ENCODE measurements at regions not wholly inside any gene's neighbourhood (a gene's known extent, or its start where the extent isn't known, plus 50 kb on each side); places are given as distances from the start of the nearest gene placed in this dataset.

- DNase-seq (no peak), ATAC-seq (ENCODE audit: low read depth in 2 of 2) (no peak)
- peaks cover 13 to 49% (median 48%) of the 10 kb centered on the region in 3 donors for H3K27me3 Mint-ChIP-seq
- peaks cover 0 to 3% (median 0%) of the 10 kb centered on the region in 3 donors for H3K4me1 Mint-ChIP-seq
- no peaks in the 10 kb centered on the region for H3K9me3 Mint-ChIP-seq
- H3K27ac Mint-ChIP-seq: no peak overlapping the region
- H3K4me3 Mint-ChIP-seq: no peak overlapping the region
- peaks cover 0 to 4% of the 10 kb centered on the region in 2 donors for H3K36me3 Mint-ChIP-seq
These were observed 139.1 kb upstream of the GSE1 start for GRCh38 chr16:85473909-85474620.

DNA sequence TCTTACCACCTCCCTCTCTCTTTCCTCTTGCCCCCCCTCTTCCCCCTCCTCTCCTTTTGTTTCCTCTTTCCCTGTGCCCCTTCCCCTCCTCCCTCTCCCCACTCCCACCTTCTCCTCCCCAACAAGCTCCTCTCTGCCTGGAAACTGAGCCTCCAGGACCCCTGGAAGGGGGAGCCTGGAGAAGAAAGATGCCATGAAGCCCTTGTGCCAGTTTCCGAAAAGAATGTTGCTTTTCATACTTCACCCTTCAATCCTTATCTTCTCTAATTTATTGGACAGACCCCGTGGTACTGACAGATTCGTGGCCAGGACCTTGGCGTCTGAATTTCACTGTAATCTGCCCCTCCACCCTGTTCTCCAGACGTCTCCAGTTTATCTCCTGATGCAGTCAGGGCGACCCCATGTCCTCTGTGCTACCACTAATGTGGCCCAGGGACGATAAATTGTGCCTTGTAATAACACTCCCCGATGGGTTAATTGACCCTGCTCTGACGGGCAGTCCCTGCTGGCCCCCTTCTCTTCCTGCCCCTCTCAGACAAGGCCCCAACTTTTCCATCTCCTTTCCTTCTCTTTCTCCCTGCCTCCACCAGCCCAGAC, 138.4 kb upstream of the GSE1 start:
- peaks cover 0 to 4% of the 10 kb centered on the region in 2 donors for H3K36me3 Mint-ChIP-seq
- DNase-seq: no peak
- H3K27ac Mint-ChIP-seq: no peak overlapping the region
- H3K4me1 Mint-ChIP-seq: peaks cover 0 to 3% (median 3%) of the 10 kb centered on the region in 3 donors
- no peaks in the 10 kb centered on the region for H3K9me3 Mint-ChIP-seq
- H3K27me3 Mint-ChIP-seq: peaks cover 13 to 48% (median 46%) of the 10 kb centered on the region in 3 donors
- H3K4me3 Mint-ChIP-seq: peak overlapping the region in 1 of 8 donors; percentile 3
- no peak for ATAC-seq (ENCODE audit: low read depth in 2 of 2)

GRCh38 chr16:85475233-85475632, 137.9 kb upstream of the GSE1 start:
- Mint-ChIP-seq H3K9me3 (no peaks in the 10 kb centered on the region), H3K36me3 (peaks cover 0 to 4% of the 10 kb centered on the region in 2 donors), H3K4me3 (peak overlapping the region in 1 of 8 donors; percentile 3), H3K4me1 (peaks cover 1 to 4% (median 4%) of the 10 kb centered on the region in 3 donors), H3K27ac (peak overlapping the region in 1 of 6 donors; percentile 3), H3K27me3 (peaks cover 13 to 49% (median 48%) of the 10 kb centered on the region in 3 donors)
- no peak for DNase-seq
- ATAC-seq (ENCODE audit: low read depth in 2 of 2): no peak

- Mint-ChIP-seq H3K4me3 (no peak overlapping the region), H3K36me3 (peaks cover 0 to 4% of the 10 kb centered on the region in 2 donors), H3K27ac (no peak overlapping the region), H3K9me3 (no peaks in the 10 kb centered on the region), H3K4me1 (peaks cover 7 to 10% (median 10%) of the 10 kb centered on the region in 3 donors), H3K27me3 (peaks cover 13 to 50% (median 49%) of the 10 kb centered on the region in 3 donors)
- DNase-seq: no peak
- ATAC-seq (ENCODE audit: low read depth in 2 of 2): no peak
These were observed 137.3 kb upstream of the GSE1 start for GRCh38 chr16:85475691-85476300.

DNA sequence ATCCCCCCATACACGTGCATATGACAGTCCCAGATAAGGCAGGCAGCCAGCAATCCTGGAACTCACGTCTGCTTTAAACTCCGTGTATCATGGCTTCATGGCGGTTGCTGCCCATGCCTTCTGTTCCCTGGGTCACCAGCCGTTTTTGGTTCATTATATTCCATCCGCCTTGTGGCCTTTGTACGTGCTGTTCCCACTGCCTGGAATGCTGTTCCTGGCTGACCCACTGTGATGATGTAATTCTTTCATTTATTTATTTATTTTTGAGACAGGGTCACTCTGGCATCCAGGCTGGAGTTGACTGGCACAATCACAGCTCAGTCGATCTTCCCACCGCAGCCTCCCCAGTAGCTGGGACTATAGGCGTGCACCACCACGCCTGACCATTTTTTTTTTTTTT, 136.7 kb upstream of the GSE1 start:
- Mint-ChIP-seq H3K27ac (no peak overlapping the region), H3K4me3 (no peak overlapping the region), H3K4me1 (peaks cover 13 to 16% (median 16%) of the 10 kb centered on the region in 3 donors), H3K9me3 (no peaks in the 10 kb centered on the region), H3K27me3 (peaks cover 18 to 54% (median 52%) of the 10 kb centered on the region in 3 donors), H3K36me3 (peaks cover 0 to 4% of the 10 kb centered on the region in 2 donors)
- no peak for DNase-seq
- no peak for ATAC-seq (ENCODE audit: low read depth in 2 of 2)

DNA sequence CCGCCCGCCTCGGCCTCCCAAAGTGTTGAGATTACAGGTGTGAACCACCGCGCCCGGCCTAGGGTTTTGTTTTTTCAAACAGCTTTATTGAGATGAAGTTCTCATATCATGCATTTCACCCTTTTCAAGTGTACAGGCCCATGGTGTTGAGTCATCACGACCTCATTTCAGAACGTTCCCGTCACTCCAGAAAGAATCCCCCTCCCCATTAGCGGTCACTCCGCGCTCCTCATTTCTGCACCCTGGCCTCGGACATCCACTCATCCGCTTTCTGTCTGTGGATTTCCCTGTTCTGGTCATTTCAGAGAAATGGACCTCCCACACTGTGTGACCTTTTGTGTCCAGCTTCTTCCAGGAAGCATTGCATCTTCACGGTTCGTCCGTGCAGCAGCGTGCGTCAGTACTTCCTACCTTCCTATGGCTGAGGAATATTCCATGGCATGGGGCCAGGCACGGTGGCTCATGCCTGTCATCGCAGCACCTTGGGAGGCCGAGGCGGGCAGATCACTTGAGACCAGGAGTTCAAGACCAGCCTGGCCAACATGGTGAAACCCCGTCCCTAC, 135.2 kb upstream of the GSE1 start:
- Mint-ChIP-seq H3K4me3 (peak overlapping the region in 1 of 8 donors; percentile 12), H3K9me3 (no peaks in the 10 kb centered on the region), H3K27me3 (peaks cover 17 to 43% (median 41%) of the 10 kb centered on the region in 3 donors), H3K27ac (peak overlapping the region in 1 of 6 donors; percentile 57), H3K4me1 (peaks cover 15 to 19% (median 16%) of the 10 kb centered on the region in 3 donors), H3K36me3 (peaks cover 0 to 4% of the 10 kb centered on the region in 2 donors)
- DNase-seq: no peak
- ATAC-seq (ENCODE audit: low read depth in 2 of 2): no peak

GRCh38 chr16:85479972-85480726, 133.0 kb upstream of the GSE1 start:
- no peaks in the 10 kb centered on the region for H3K36me3 Mint-ChIP-seq
- no peaks in the 10 kb centered on the region for H3K9me3 Mint-ChIP-seq
- peak overlapping the region in 4 of 8 donors; percentile 28 to 82 (median 55) for H3K4me3 Mint-ChIP-seq
- DNase-seq: peak; percentile 55
- peak; percentile 78 to 81 for ATAC-seq (ENCODE audit: low read depth in 2 of 2)
- peaks cover 13 to 19% (median 15%) of the 10 kb centered on the region in 3 donors for H3K4me1 Mint-ChIP-seq
- peak overlapping the region in 1 of 6 donors; percentile 24 for H3K27ac Mint-ChIP-seq
- H3K27me3 Mint-ChIP-seq: peaks cover 7 to 39% (median 26%) of the 10 kb centered on the region in 3 donors

GRCh38 chr16:85480727-85481101, 132.4 kb upstream of the GSE1 start:
- peaks cover 7 to 36% (median 23%) of the 10 kb centered on the region in 3 donors for H3K27me3 Mint-ChIP-seq
- DNase-seq (peak; percentile 31), ATAC-seq (ENCODE audit: low read depth in 2 of 2) (peak; percentile 72)
- peaks cover 13 to 19% (median 15%) of the 10 kb centered on the region in 3 donors for H3K4me1 Mint-ChIP-seq
- peak overlapping the region in 6 of 8 donors; percentile 33 to 78 (median 55) for H3K4me3 Mint-ChIP-seq
- H3K36me3 Mint-ChIP-seq: no peaks in the 10 kb centered on the region
- H3K9me3 Mint-ChIP-seq: no peaks in the 10 kb centered on the region
- H3K27ac Mint-ChIP-seq: no peak overlapping the region

DNA sequence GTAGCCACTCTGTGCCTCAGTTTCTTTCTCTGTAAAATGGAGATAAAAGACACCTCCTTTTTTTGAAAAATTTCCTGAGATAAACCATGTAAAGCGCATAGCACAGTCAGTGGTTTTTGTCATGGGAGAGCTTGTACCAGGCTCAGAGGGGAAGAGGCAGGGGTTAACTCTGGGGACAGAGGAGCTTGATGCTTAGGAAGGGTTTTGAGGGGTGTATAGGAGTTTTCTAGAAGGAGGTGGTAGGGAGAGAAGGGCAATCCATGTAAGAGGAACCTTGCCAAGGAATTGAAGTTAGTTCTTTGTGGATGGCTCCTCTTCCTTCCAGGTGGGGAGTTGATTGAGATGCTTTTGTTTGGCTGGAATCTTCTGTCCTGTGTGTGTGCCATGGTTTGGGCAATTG, 131.9 kb upstream of the GSE1 start:
- H3K4me1 Mint-ChIP-seq: peaks cover 13 to 19% (median 15%) of the 10 kb centered on the region in 3 donors
- no peak overlapping the region for H3K27ac Mint-ChIP-seq
- DNase-seq (no peak), ATAC-seq (ENCODE audit: low read depth in 2 of 2) (no peak)
- peak overlapping the region in 6 of 8 donors; percentile 37 to 78 (median 55) for H3K4me3 Mint-ChIP-seq
- no peaks in the 10 kb centered on the region for H3K36me3 Mint-ChIP-seq
- H3K9me3 Mint-ChIP-seq: no peaks in the 10 kb centered on the region
- H3K27me3 Mint-ChIP-seq: peaks cover 7 to 36% (median 28%) of the 10 kb centered on the region in 3 donors

DNA sequence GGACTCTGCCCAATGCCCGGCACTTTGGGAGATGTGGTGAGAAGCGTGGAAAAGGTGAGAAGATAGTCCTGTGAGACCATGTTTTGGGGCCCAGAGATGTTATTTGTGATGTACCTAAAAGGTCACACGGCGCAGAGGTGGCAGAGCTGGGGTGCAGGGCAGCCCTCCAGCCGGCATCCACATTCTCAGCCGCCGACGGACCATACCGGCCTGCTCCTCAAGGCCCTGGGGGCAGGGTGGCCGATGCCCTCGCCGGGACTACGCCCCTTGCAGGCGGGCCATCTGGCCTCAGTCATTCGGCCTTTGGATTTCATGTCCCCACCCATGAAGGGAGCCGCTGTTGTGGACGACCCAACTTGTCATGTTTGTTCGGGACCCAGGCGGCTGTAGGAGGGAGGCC, 131.4 kb upstream of the GSE1 start:
- H3K27me3 Mint-ChIP-seq: peaks cover 7 to 36% (median 31%) of the 10 kb centered on the region in 3 donors
- H3K4me1 Mint-ChIP-seq: peaks cover 13 to 19% (median 15%) of the 10 kb centered on the region in 3 donors
- no peaks in the 10 kb centered on the region for H3K36me3 Mint-ChIP-seq
- H3K27ac Mint-ChIP-seq: no peak overlapping the region
- peak overlapping the region in 1 of 8 donors; percentile 37 for H3K4me3 Mint-ChIP-seq
- DNase-seq: no peak
- ATAC-seq (ENCODE audit: low read depth in 2 of 2): no peak
- no peaks in the 10 kb centered on the region for H3K9me3 Mint-ChIP-seq

GRCh38 chr16:85483424-85483823, 129.7 kb upstream of the GSE1 start:
- no peak for DNase-seq
- no peak overlapping the region for H3K4me3 Mint-ChIP-seq
- no peak for ATAC-seq (ENCODE audit: low read depth in 2 of 2)
- peaks cover 10 to 41% (median 35%) of the 10 kb centered on the region in 3 donors for H3K27me3 Mint-ChIP-seq
- peaks cover 13 to 19% (median 15%) of the 10 kb centered on the region in 3 donors for H3K4me1 Mint-ChIP-seq
- H3K27ac Mint-ChIP-seq: no peak overlapping the region
- no peaks in the 10 kb centered on the region for H3K36me3 Mint-ChIP-seq
- H3K9me3 Mint-ChIP-seq: no peaks in the 10 kb centered on the region

GRCh38 chr16:85484347-85485300, 128.5 kb upstream of the GSE1 start:
- no peak for DNase-seq
- peaks cover 10 to 43% (median 42%) of the 10 kb centered on the region in 3 donors for H3K27me3 Mint-ChIP-seq
- no peak overlapping the region for H3K27ac Mint-ChIP-seq
- ATAC-seq (ENCODE audit: low read depth in 2 of 2): no peak
- H3K36me3 Mint-ChIP-seq: no peaks in the 10 kb centered on the region
- H3K4me3 Mint-ChIP-seq: peak overlapping the region in 1 of 8 donors; percentile 25
- H3K4me1 Mint-ChIP-seq: peaks cover 13 to 16% (median 15%) of the 10 kb centered on the region in 3 donors
- H3K9me3 Mint-ChIP-seq: no peaks in the 10 kb centered on the region

All from naive B cell (primary cell).